Activated CD8-positive, alpha-beta memory T cell treated with anti-CD3 and anti-CD28 coated beads, Interleukin-2, amount 50 U/mL, for 1 hour (primary cell): ENCODE measurements at regions not wholly inside any gene's neighbourhood (a gene's known extent, or its start where the extent isn't known, plus 50 kb on each side); places are given as distances from the start of the nearest gene placed in this dataset.

Experiments
- DNase-seq: peaks from one replicate; pipeline ENCODE4 v3.0.0-alpha.2; 2020; ENCODE audit errors: extremely low read depth

DNA sequence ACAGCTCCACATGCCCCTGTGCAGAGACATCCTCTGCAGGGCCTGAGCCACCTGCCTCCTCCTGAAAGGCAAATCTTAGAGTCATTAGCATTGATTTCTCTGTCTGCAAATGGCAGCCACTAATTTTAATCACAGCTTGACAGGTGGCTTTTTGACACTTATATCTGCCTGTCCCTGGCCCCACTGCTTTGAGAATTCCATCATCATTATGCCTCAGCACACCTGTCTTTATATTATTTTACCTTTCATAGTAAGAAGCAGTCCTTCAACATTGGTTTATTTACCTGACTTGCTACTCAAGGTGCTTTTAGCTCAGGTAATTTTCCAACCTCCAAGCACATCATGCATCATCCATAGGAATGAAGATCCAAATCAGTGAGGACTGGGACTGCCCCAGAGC lies 451.3 kb downstream of the MTRR start:
- DNase-seq = no peak

DNA sequence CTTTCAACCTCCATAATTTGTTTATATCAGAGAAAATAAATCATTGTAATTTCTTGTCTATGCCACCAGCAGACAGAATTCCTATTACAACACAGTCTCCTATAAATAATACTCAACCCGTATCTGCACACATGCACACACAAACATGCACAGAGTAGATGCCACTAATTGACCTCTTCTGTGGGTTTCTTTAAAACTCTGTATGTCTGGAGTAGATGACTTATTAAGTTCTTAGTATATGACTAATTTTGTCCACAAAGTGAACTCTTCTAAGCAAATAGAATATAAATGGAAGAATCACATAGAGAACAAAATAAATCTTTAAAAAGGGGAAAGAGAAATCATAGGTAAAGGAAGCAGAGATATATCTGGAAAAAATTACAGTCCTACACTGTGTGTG lies 452.3 kb downstream of the MTRR start:
- no peak for DNase-seq

DNA sequence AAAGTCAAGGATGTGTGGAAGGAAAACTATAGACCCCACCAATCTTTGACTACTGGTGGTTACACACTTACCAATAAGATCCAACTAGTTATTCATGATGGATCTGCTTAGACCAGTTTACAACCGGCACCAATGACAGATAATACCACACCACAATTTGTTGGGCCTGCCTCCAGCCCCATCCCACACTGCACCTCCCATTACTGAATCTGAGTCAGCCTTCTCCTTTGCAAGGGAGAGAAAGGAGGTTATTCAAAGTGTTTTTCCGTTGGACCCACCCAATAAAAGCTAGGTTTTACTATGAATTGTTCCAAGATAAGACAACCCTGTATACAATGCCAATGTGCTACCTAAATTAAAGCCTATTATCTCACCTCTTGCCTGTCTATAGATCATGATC lies 453.5 kb downstream of the MTRR start:
- no peak for DNase-seq

DNA sequence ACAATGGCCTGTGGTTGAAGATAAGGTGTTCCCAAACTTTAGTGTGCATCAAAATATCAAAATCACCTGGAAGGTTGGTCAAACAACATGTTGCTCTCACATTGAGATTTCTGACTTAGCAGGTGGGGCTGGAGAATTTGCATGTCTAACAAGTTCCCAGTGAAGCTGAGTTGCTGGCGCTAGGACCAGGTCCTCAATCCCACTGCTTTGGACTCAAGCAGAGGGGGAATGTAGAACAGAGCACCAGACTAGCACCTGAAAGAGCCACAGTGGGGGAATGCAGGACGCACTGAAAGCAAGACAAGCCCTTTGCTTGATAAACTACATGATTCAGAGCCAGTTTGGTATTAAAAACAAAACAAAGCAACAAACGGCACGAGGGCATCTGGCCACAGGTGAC lies 458.1 kb downstream of the MTRR start:
- DNase-seq = no peak

DNA sequence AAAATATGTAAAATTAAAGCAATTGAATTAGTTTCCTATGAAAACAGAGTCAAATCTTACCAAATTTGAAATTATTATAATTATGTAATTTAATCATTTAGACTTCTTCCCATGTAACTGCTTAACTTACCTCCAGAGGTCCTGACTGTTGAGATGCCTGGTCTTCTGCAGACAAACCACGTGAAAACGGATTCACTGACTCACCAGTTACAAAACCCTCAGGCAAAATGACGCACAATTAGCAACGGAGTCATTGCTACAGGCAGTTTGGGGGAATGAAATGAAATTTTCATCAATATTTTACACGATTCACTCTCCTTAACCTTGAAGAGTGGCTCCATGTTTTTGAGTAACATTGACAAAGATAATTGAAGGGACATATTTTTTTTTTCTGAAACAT lies 460.8 kb downstream of the MTRR start:
- no peak for DNase-seq

DNA sequence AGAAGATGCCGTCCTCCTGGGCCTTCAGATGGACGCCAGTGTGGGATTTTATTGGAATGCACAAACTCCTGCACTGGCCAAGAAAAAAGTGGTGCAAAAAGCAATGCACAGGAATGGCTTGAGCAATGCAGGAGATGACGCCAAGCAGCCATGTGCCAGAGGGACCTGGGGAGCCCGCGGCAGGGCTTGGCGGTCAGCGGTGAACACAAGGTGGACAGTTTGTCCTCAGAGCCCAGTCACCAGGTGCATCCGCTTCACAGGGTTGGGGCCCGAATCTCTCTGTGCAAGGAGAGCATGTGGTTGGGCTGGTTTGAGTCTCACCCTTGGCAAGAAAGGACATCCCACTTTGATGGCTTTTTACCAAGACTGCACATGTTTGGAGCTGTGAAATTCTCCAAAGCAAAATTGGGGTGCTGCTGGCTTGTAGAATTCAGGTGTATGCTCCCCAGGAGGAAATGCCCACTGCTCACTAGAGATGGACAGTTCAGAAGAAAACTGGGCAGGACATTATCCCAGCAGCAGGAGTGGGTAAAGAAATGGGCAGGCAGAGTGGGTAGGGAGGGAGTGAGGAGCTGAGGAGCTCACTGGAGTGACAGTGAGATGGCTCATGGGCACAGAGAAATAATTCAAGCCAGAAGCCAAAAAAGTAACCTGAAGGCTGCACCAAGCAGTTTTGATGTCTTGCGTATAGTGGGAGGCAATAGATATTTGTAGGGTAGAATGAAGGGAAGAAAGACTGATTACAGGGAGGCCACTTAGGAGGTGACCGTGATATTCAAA lies 463.9 kb downstream of the MTRR start:
- DNase-seq = no peak

DNA sequence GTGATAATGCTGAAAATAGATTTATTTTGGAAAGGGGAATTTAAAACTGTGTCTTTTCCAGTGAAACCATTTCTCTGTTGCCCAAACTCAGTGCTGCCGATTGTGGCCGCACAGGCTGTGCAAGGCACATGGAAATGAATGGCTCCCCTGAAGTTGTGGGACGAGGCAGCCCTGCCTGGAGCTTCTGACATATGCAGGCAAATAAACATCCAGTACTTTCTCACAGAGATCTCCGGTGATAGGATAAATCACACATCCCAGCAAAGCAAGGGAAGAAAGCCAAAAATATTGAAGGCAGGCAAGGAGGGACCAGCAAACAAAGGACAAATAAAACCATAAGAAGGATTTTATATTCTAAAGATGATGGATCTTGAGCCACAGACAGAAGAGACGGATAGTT lies 464.5 kb downstream of the MTRR start:
- DNase-seq = no peak

DNA sequence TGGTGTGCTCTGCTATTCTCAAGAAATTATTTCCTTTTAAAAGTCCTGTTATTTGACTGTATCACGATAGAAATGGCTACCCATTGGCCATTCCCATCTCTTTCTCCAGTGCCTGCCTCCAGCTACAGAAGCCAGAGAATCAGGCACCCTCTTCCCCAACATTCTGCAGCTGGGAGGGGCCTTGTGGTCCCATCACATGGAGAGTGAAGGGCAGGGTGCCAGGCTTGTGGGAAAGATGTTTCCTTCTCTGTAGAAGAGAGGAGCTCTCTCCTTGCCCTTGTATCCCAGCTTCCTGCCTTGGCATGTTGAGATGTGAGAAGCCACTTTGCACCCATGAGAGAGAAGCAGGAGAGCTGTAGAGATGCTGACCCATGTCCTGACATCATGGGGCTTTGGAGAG lies 465.0 kb downstream of the MTRR start:
- DNase-seq = no peak

DNA sequence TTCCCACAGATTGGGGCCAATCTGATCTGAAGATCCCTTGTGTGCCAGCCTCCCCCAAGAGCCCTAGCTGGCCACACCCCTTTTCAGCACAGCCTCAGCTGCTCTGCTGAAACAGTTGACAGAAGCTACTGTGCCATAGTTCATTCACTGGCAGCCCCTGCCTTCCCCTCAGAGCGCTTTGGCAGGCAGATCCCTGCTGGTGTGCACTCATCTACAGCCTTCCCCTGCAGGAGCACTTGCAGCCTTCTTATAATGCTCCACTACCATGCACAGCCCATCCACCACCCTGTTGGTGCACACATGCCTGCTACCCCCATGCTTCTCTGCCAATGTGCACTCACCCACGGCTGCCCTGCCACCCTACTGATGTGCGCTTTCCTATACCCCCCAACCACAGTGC lies 471.3 kb downstream of the MTRR start:
- DNase-seq = no peak

DNA sequence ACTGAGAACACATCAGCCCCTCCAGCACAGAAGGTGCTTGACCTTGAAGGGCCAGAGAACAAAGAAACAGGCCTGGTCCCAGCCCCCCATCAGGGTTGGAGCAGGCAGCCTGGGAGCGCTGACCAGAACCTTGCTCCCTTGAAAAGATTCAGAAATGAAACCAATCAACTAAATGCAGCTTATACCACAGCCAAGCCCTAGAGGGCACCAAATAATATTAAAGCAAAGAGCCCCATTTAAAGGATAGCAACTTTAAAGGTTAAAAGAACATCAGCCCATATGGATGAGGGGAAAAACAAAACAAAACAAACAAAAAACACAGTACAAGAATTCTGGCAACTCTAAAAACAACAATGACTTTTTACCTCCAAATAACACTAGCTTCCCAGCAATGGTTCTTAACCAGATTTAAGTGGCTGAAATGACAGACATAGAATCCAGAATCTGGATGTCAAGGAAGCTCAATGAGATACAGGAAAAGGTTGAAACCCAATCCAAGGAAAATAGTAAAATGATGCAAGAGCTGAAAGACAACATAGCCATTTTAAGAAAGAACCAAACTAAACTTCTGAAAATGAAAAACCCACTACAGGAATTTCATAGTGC lies 471.9 kb downstream of the MTRR start:
- DNase-seq = no peak

DNA sequence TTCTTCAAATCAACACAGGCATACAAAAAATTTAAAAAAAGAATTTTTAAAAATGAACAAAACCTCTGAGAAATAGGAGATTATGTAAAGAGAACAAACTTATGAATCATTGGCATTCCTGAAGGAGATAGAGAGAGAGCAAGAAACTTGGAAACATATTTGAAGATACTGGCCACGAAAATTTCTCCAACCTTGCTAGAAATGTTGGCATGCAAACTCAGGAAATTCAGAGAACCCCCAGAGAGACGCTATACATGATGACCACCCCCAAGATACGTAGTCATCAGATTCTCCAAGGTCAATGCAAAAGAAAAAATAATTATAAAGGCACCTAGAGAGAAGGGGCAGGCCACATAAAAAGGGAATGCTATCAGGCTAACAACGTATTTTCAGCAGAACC lies 472.5 kb downstream of the MTRR start:
- no peak for DNase-seq

DNA sequence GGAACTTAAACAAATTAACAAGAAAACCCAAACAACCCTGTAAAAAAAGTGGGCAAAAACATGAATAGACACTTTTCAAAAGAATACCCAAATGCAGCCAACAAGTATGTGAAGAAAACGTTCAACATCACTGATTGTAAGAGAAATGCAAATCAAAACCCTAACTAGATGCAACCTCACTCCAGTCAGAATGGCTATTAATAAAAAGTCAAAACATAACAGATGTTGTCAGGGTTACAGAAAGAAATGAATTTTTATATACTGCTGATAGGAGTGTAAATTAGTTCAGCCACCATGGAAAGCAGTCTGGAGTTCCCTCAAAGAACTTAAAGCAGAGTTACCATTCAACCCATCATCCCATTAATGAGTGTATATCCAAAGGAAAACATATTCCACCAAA lies 479.0 kb downstream of the MTRR start:
- DNase-seq = no peak

DNA sequence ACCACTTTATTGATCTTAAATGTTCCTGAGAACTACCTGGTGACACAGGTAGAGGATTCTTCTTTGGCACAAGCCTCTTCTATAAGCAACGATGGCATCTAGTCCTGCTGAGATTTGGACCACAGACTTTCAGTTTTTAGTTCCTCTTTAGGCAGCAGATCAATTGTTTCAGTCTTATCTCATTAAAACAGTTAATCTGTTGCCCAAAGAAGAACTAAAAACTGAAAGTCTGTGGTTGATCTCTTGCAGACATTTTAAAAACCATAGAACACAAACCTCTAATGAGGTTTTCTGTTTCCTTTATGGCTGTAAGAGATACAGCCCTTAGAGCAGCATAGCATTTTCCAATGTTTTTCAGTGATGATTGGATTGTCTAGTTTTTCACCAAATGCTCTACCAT lies 480.9 kb downstream of the MTRR start:
- no peak for DNase-seq

DNA sequence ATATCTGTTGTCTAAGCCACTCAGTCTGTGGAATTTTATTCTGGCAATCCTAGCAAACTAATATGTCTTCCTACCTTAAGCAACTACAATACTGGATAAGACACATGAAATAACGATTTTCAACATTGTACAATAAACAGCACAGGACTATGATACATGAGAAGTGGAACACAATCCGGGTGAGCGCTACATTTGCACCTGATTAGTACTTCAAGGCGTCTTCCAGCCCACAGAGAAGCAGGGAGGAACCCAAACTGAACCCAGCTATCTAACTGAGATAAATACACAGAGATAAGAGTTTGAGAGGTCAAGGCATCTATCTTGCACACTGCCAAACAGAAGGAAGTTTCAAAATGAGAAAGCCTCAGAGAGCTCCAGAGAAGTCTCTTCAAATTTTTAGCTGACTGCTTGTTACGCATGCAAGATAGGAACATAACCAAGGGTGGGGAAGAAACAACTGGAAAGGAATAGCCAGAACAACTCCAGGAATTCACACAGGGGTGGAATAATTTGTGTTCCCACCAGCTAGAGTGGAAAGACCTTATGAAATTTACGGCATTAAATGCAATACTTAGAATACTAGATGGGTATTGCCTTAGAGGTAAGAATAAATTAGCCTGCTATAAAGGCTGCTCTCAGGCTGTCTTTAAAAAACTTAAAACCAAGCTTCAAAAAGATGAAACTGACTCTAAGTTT lies 481.8 kb downstream of the MTRR start:
- no peak for DNase-seq

DNA sequence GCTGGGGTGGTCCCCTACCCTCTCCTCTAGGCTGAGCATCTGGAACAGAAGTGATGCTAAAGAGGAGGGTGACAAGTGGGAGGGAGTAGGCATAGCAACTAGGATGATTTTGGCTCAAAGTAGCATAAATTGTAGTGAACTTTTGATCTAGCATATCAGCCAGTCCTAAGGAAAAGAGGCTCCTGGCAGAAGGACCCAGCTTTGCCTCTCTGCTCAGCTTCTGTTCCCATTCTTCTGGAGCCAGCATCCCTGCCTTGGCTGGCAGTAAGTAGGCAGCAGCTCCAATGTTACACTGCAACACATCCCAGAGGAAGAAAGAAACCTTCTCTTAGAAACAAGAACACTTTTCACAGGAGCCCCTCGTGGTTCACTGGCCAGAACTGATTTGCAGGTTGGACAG lies 487.0 kb downstream of the MTRR start:
- DNase-seq = no peak

DNA sequence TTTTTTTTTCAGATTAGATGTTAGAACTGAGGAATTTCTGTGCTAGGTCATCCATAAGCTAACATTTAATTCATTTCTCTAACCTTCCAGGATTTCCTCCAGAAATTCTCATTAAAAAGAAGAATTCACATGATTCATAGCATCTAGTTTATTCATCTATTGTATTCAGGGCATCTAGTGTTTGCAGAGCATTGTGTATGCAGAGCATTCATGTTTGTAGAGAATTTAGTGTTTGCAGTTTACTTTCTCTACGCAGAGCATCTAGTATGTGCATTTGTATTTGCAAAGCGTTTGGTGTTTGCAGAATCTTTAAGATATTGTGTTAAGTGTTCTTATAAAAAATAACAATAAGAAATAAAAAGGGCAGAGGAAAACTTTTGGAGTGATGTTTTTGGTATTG lies 491.1 kb downstream of the MTRR start:
- no peak for DNase-seq

DNA sequence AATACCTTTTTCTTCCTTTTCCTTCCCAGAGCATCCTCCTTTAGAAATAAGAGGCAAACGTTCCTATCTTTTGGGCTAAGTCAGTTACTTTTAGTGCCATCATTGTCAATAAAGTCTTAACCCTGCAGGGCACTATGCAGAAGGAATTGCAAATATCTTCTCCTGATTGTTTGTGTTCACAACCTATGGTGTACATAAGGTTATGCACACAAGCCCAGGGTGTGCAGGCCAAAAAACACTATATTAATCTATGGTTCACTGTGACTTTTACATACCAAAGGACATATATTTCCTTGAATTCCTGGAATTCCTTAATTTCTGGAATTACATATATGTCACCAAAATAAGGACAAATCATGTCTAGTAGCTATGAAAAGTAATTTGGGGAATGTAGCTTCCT lies 493.5 kb downstream of the MTRR start:
- DNase-seq = no peak

DNA sequence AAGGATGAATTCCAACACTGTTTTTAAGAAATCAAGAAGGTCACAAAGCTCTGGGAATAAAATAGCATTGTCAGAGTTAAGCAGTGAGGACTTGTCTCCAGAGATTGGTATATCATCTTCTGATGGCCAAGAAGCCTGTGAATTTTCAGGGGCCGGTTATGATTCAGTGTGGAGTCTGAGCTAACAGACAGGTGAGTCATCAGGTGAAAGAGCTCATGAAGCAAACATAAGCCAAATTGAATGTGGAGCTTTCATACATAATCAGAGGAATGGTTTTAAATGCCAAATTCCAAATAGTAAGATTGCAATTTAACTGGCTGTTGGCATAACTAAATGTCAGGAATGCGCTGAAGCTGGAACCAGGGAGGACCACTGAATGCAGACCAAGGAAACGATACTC lies 494.2 kb downstream of the MTRR start:
- no peak for DNase-seq

DNA sequence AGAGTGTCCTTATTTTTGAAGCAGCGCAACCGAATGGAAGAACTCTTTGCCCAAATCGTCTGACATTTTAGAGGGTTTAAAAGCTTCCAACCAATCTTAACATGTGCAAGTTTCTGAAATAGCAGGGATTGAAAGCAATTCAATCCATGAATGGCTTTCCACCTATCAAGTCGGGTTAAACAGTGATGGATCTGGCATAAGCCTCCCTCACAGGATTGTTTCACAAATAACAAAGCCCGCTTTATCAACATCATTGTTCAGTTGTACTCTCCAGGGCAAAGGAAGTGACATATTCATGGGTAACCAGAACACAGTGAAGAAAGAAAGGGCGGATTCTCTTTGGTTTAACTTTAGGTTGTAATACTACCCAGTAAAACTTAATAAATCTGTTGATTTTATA lies 497.3 kb downstream of the MTRR start:
- DNase-seq = no peak

DNA sequence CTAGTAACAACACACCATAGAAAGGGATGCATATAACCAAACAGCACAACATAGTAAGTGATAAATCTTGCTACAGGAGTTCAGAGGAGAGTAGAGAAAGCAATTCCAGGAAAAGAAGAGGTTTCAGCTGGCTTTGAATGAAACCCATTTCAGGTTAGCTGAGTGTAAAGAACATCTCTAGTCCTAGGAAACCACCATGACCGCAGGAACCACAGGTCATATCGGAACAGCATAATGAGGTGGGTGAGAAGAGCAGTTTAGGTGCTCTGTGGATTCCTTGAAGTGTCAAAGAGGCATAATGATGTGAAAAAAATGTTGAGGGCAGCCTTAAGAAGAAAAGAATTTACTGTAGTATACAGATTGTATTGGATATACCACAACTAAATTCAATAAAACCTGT lies 507.5 kb downstream of the MTRR start:
- no peak for DNase-seq

DNA sequence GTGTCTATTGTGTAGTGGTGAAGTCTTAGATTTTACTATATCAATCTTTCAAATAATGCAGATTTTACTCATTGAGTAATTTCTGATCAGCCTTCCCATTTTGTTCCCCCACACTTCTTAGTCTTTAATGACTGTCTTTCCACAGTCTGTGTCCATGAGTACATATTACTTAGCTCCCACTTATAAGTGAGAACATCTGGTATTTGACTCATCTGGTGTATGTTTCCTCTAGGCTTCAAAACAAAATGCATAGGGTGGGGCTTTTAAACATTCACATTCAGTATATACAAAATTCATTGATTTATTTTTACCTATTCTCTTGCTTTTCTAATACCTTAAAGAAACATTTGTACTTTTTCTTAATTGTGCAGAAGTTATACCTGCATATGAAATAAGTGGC lies 513.0 kb downstream of the MTRR start:
- DNase-seq = no peak

DNA sequence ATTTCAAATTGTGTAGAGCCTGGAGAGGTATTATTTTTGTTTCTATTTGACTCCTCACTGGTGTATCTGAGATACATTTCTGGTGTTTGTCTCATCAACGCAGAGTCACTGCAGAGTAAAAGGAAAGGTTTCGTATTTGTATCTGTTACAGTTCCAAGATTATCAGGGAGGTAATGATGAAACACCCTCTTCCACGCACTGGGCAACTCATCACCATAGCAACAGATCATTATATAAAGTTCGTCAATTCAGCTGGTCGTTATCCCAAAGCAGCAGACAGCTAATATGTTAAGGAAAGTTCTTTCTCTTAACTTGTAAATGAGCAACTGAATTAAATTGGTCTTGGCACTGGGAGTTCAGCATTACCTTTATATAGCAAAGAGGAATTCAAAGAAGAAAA lies 513.5 kb downstream of the MTRR start:
- no peak for DNase-seq

DNA sequence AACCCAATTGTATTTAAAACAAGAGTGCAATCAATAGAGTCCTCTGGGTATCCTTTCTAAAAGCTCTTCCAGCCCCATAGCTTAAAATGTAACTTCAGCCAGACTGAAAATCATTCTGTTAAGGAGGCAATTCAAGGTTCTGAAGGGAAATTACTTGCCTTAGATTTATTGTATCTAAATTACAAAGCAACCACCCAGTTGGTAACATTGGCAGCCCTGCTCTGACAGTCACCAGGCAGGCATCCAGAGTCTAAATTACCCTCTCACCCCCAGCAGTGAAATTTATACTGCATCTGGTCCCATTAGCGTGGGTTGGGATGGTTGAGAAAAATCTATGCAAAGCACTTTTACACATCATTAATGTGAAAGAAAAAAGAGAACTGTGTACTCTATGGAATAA lies 514.7 kb downstream of the MTRR start:
- DNase-seq = no peak
